ENCODE measurements at regions not wholly inside any gene's neighbourhood (a gene's known extent, or its start where the extent isn't known, plus 50 kb on each side); places are given as distances from the start of the nearest gene placed in this dataset.

DNA sequence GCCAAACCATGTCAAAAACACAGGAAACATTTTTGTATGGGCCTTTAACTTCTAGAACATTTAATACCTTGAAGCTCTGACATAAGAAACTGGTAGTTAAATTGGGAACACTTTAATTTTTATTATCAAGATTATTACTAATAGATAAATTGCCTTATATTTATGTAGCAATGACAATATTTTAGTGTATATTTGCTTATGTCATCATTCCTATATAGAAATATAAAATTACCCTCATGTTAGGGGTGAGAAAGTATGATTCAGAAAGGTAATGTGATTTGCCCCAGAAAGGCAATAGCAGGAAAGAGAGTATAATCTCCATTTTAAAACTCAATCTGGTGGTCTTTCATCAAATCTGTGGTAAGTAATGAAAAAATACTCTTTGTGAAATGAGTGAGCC lies 147.4 kb downstream of the IL15 start:
- TF ChIP-seq GATA1 (IDR thresholded peaks at IDR 0.05; ENCODE audit: low read depth, low read length): no peak
- TF ChIP-seq POLR2A (IDR thresholded peaks at IDR 0.05; ENCODE audit: low read length): no peak

DNA sequence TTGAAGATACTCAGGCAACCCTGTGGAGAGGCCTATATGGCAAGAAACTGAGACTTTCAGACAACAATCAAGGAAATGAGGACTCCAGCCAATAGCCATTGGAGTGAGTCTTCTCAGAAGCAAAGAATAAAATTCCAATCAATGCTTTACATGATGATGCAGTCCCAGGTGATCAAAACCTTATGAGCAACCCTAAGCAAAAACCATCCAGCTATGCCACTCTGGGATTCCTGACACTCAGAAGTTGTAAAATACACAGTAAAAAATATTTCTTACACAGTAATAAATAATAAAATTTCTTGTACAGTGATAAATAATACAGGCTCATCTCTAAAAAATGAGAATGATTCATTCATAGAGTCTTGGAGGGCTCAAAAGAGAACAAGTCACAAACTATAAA lies 150.6 kb downstream of the IL15 start:
- no peak for DNase-seq
- TF ChIP-seq GATA1 (IDR thresholded peaks at IDR 0.05; ENCODE audit: low read depth, low read length) (no peak), POLR2A (IDR thresholded peaks at IDR 0.05; ENCODE audit: low read length) (no peak)

More for the DNA sequence above, 147.4 kb downstream of the IL15 start:
- DNase-seq: no peak

DNA sequence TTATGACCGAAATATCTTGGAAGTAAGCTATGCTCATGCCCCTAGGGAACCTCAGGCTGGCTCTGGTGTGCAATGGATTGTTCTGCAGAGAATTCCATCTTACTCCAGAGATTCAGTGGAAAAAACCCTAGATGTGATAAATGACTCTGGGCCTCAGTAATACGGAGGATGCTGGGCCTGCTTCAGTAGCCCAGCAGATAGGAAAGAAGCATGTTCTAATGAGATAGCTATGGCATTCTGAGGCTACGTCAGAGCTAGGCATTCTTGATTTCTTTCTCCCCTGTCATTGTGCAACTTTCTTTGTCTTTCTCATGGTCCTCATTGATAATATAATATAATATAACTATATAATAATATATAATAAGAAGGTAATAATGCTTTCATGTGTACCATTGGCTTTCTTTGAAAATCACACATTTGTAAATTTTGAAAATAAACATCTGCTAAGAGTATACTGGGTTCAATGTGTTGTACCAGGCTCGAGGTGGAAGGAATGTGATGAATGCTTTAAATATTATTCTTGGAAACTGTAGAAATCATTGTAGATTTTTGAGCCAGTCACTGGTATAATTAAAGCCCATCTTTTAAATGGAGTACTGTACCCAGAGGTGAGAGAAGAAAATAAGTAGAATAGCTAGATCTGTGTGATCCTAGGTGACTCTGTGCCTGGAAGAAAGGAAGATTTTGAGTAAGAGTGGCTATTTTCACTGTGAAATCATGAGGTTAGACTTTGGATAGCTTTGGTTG lies 152.0 kb downstream of the IL15 start:
- DNase-seq: no peak
- TF ChIP-seq GATA1 (IDR thresholded peaks at IDR 0.05; ENCODE audit: low read depth, low read length): no peak
- TF ChIP-seq POLR2A (IDR thresholded peaks at IDR 0.05; ENCODE audit: low read length): no peak

GRCh38 chr4:141789716-141790115 lies 153.3 kb downstream of the IL15 start:
- DNase-seq: no peak
- TF ChIP-seq GATA1 (IDR thresholded peaks at IDR 0.05; ENCODE audit: low read depth, low read length) (no peak), POLR2A (IDR thresholded peaks at IDR 0.05; ENCODE audit: low read length) (no peak)

DNA sequence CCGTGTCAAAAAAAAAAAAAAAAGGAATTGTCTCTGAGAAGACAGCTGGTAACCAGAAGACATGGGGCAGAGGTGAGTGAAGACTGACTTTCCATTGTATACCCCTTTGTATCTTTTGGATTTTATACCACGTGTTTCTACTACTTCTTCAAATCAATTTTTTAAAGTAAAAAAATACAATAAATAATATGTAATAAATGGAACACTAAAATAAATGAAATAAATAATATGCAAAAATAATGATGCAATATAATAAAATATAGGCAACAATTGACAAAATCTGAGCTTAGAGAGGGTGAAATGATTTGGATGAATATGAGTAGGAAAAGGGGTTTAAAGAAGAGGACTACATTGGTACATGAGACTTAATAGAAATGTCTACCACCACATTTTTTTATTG lies 155.8 kb downstream of the IL15 start:
- no peak for DNase-seq
- TF ChIP-seq GATA1 (IDR thresholded peaks at IDR 0.05; ENCODE audit: low read depth, low read length) (no peak), POLR2A (IDR thresholded peaks at IDR 0.05; ENCODE audit: low read length) (no peak)

GRCh38 chr4:141797966-141798365 lies 161.6 kb downstream of the IL15 start:
- no peak for DNase-seq
- TF ChIP-seq POLR2A (IDR thresholded peaks at IDR 0.05; ENCODE audit: low read length): no peak
- TF ChIP-seq GATA1 (IDR thresholded peaks at IDR 0.05; ENCODE audit: low read depth, low read length): no peak

GRCh38 chr4:141801558-141801957 lies 165.2 kb downstream of the IL15 start:
- DNase-seq: no peak
- TF ChIP-seq POLR2A (IDR thresholded peaks at IDR 0.05; ENCODE audit: low read length) (no peak), GATA1 (IDR thresholded peaks at IDR 0.05; ENCODE audit: low read depth, low read length) (no peak)

- TF ChIP-seq POLR2A (IDR thresholded peaks at IDR 0.05; ENCODE audit: low read length): no peak
- no peak for TF ChIP-seq GATA1 (IDR thresholded peaks at IDR 0.05; ENCODE audit: low read depth, low read length)
- DNase-seq: no peak
Observed at GRCh38 chr4:141802333-141802732, 165.9 kb downstream of the IL15 start.

GRCh38 chr4:141804836-141805235 lies 168.5 kb downstream of the IL15 start:
- no peak for TF ChIP-seq POLR2A (IDR thresholded peaks at IDR 0.05; ENCODE audit: low read length)
- no peak for TF ChIP-seq GATA1 (IDR thresholded peaks at IDR 0.05; ENCODE audit: low read depth, low read length)
- DNase-seq: no peak

- TF ChIP-seq GATA1 (IDR thresholded peaks at IDR 0.05; ENCODE audit: low read depth, low read length) (no peak), POLR2A (IDR thresholded peaks at IDR 0.05; ENCODE audit: low read length) (no peak)
- DNase-seq: no peak
Observed at GRCh38 chr4:141807103-141807891, 170.9 kb downstream of the IL15 start.

DNA sequence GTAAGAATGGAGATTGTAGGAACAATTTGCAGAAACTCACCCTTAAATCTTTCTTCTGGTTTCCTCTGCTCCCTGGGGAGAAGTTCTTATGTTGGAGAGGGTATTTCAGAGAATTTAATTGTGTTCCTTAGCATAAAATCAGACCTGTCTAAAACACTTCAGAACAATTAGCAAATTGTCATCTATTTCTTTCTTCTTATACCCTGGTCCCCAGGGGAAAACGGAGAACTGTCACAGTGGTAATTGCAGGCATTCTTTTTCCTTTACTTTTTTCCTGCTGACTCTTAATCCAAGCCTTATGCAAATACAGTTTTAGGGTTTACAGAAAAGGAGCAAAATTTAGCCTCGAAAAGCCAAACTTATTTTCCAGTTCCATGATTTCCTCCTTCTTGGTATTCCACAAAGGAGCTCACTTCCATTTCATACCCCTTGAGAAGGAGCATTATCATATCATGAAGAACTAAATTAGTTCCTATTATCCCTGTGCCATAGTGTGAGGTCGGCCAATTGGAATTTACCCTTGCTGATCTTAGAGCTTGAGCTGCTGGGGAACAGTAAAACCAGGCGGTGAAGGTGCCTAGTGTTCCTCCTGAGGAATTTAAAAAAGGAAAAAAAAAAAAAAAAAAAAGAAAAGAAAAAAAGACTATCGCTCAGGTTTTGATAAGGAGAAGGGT lies 173.8 kb downstream of the IL15 start:
- TF ChIP-seq GATA1 (IDR thresholded peaks at IDR 0.05; ENCODE audit: low read depth, low read length) (no peak), POLR2A (IDR thresholded peaks at IDR 0.05; ENCODE audit: low read length) (no peak)
- DNase-seq: no peak

- TF ChIP-seq GATA1 (IDR thresholded peaks at IDR 0.05; ENCODE audit: low read depth, low read length): no peak
- no peak for TF ChIP-seq POLR2A (IDR thresholded peaks at IDR 0.05; ENCODE audit: low read length)
- DNase-seq: no peak
Observed at GRCh38 chr4:141810712-141811375, 174.5 kb downstream of the IL15 start.

DNA sequence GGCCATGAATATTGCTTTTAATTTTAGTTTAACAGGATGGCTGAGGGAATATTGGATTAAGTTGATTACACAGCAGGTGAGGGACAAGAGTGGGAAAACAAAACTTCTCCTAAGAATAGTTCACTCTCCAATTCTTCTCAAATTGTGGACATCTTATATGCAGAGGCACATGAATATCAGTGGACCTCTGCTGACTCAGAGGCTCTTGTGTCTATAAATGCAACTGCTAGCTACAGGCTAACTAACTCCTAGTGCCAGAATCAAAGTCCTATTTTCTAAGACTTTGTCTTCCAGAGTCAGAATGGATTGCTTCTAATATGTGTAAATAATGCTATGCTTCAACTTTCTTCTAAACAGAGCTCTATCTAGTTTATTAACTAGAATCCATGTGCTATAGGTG lies 175.8 kb downstream of the IL15 start:
- no peak for DNase-seq
- no peak for TF ChIP-seq POLR2A (IDR thresholded peaks at IDR 0.05; ENCODE audit: low read length)
- TF ChIP-seq GATA1 (IDR thresholded peaks at IDR 0.05; ENCODE audit: low read depth, low read length): no peak

- no peak for TF ChIP-seq POLR2A (IDR thresholded peaks at IDR 0.05; ENCODE audit: low read length)
- TF ChIP-seq GATA1 (IDR thresholded peaks at IDR 0.05; ENCODE audit: low read depth, low read length): no peak
- no peak for DNase-seq
Observed at GRCh38 chr4:141814499-141814898, 178.1 kb downstream of the IL15 start.
